ENCODE measurements at regions not wholly inside any gene's neighbourhood (a gene's known extent, or its start where the extent isn't known, plus 50 kb on each side); places are given as distances from the start of the nearest gene placed in this dataset.

DNA sequence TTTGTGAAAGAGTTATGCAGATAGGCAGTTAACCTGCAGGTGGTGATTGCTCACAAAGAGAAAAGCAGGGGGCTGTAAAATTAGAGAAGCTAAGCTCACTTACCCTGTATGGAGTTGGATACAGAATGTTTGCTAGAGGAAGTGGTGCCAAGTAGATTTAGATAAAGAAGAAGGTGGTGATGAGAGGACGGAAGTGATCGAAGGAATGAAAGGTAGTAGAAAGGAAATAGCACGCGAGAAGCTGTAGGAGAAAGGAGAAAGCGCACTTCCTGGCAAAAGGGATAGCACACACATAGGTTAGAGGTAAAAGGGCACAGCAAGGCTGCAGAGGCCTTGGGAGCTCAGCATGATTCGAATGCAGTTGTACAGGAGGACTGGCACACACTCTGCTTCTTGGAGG, 87.3 kb upstream of the CTSC start:
- TF ChIP-seq, protein P1, sequence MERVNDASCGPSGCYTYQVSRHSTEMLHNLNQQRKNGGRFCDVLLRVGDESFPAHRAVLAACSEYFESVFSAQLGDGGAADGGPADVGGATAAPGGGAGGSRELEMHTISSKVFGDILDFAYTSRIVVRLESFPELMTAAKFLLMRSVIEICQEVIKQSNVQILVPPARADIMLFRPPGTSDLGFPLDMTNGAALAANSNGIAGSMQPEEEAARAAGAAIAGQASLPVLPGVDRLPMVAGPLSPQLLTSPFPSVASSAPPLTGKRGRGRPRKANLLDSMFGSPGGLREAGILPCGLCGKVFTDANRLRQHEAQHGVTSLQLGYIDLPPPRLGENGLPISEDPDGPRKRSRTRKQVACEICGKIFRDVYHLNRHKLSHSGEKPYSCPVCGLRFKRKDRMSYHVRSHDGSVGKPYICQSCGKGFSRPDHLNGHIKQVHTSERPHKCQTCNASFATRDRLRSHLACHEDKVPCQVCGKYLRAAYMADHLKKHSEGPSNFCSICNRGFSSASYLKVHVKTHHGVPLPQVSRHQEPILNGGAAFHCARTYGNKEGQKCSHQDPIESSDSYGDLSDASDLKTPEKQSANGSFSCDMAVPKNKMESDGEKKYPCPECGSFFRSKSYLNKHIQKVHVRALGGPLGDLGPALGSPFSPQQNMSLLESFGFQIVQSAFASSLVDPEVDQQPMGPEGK (CRISPR knock-in tag; IDR thresholded peaks at IDR 0.05; ENCODE audit: borderline replicate concordance) = no peak
- TF ChIP-seq ZNF8 (CRISPR knock-in tag; IDR thresholded peaks at IDR 0.05) = no peak
- TF ChIP-seq RARB (CRISPR knock-in tag; IDR thresholded peaks at IDR 0.05) = no peak

Measured in SK-N-SH treated with all-trans-retinoic acid at 6 μM for 48 hours (cell line).